GM19397 (cell line): ENCODE measurements at regions not wholly inside any gene's neighbourhood (a gene's known extent, or its start where the extent isn't known, plus 50 kb on each side); places are given as distances from the start of the nearest gene placed in this dataset.
"Not testable (repeated sequence)": the region's sequence is repeated elsewhere in the genome, so short reads cannot be mapped to it uniquely, and the experiment has no call there.

ENCODE experiments used
- ATAC-seq: cut with Tn5 transposase; IDR thresholded peaks from one replicate; pipeline ENCODE4 v1.9.1; 2021; ENCODE audit warnings: mild to moderate bottlenecking, moderate library complexity; ENCODE audit not compliant: unreplicated experiment

DNA sequence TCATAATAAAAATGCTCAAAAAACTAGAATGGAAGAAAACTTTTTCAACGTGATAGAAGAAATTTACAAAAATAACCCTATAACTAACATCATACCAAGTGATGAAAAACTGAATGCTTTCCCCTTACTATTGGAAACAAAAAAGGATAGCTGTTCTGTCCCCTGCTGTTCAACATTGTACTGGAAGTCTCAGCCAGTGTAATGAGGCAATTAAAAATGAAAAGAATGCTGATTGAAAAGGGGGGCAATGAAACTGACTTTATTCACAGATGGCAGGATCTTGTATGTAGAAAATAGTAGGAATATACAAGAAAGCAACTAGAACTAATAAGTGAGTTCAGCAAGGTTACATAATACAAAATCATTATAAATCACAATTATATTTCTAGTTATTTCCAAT lies 337.9 kb upstream of the KITLG start:
- ATAC-seq = no peak

DNA sequence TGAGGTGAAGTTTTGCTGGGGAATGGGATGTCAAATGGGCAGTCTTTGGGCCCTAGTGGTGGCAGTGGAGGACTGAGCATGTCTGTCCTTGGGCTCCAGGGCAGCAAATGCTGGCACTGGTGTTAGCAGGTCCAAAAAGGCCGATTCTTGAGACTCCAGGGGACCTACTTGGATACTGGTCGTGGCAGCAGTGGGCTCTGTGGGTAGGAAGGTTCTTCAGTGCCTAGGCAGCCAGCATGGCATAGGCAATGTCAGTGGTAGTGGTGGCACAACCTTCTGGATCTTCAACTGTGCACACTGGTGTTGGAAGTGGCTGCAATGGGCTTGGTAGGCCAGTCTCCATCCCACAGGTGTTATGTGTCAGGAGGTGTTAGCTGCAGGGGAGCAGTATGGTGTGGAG lies 334.7 kb upstream of the KITLG start:
- no peak for ATAC-seq

DNA sequence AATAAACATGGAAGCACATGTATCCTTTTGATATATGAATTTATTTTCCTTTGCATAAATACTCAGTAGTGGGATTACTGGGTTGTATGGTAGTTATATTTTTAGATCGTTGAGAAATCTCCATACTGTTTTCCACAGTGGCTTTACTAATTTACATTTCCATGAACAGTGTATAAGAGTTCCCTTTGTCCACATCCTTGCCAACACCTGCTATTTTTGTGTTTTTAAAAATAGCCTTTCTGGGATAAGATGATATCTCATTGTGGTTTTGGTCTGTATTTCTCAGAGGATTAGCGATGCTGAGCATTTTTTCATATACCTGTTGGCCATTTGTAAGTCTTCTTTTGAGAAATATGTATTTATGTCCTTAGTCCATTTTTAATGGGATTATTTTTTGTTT lies 329.2 kb upstream of the KITLG start:
- no peak for ATAC-seq

DNA sequence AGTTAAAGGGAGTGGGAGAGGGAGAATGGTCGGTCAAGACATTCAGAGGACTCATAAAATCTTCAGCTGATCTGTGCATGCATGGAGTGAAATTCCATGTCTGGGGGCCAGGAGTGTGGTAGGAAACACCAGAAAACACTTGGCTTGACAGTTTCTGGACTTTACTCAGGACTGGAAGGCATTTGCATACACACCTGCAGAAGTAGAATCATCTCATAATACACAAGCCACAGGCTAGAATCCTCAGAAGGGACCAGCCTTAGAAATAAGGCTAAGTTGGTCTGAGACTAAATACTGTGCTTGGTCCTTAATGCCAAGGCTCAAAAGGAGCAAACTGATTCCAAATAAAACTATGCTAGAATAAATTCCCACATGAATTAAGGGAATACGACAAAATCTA lies 328.1 kb upstream of the KITLG start:
- ATAC-seq = no peak

DNA sequence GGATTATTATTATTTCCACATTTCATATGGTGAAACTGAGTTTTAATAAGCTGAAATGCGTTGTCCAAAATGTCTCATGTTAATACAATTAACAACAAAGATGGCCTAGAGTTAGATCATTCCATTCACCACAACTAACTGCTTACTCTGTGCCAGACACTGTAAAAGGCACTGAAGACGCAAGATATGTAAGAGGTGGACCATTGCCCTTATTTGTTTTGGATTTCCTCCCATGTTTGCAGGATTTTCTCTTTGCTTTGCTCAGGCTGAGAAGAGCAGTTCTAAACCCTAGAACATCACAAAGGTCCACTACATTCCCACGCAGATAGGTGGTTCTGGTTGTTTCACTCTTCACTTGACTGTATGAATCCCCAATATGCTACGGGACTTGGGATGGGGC lies 324.4 kb upstream of the KITLG start:
- ATAC-seq = no peak

DNA sequence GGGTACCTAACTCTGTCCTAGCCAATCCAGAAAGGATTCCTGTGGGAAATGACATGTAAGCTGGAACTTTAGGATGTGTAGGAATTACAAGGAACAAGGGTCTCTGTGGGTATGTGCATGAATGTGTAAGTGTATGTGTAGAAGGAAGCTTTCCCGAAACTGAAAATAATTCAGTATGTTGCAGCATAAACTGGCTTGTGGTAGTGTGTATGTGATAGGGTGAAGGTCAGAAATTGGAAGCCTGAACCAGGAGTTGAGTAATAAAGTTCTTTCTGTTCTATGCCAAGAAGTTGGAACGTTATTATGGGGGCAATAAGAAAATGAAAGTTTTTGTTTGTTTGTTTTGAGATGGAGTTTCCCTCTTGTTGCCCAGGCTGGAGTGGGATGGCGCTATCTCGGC lies 323.1 kb upstream of the KITLG start:
- no peak for ATAC-seq

DNA sequence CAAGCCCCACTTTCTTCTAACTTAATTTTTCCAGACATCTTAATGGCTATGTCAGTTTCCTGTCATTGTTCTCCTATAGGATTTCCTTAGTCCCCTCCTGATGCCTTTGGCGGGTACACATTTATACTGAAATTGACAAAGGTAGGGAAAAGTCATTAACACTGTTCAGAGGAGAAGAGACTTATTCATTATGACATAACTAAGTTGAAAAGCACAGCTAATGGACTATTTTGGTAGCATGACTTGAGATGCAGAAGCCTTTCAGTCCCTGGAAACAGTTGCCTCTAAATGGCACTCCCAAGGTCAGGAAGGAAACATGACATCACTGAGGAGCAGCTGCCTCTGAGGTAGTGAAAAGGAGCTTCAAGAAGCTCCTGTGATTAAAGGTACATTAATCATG lies 317.5 kb upstream of the KITLG start:
- no peak for ATAC-seq

DNA sequence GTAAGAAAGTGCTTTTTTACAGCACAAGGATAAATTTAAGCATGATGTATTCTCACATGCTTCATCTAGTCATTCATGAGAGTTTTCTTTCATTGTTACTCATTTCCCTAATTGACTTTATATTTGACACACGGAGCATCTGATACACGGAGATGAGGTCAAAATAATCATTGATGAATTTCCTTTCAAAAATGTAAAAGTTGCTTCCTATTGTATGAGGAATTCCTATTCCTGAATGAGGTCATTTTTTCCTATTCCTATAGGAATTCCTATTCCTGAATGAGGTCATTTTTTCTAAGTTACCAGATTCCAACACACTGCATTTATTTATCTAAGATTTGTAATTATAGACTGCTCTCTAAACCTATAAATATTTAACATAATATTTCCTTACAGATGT lies 316.7 kb upstream of the KITLG start:
- ATAC-seq = no peak

DNA sequence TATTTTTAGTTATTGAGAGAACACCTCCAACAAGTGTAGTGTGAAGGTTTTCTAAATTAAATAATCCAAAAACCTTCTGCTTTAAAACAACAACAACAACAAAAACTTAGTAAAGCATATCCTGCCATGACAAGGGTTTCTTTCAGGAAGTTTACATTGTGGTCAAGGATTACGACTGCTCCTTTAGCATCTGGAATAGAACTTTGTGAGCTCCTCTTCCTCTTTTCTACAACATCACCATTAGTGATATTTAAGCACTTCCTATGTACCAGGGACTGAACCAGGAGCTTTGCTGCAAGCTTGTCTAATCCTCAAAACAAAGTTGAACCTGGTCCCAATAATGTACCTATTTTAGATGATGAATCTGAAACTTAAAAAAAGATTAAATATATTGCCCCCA lies 315.4 kb upstream of the KITLG start:
- ATAC-seq = no peak

DNA sequence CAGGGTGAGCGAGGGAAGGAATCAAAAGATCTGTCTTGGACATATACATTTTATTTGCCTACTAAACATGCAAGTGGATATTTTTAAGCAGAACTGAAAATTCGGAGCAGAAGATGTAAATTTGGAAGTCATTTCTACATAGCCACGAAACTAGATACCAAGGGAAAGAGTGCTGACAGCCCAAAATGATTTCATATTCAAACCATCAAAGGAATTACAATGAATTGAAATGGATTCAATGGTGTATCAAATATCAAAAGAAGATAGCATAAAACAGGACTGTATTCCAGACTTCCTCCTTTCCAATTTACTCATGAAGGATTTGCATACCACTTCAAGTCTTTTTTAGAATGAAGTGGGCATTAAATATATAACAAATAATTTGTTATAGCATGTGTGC lies 313.5 kb upstream of the KITLG start:
- ATAC-seq = no peak

DNA sequence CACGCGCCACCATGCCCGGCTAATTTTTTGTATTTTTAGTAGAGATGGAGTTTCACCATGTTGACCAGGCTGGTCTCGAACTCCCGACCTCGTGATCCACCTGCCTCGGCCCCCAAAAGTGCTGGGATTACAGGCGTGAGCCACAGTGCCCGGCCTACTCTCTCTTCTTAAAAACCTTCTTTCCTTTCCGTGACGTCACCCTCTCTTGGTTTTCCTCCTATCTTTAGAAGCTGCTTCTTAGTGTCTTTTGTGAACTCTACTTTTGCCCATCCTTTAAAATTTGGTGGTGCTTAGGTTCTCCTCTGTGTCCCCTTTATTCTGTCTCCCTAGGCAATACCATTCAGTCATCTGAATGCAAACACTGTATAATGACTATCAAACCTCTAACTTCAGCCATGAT lies 311.2 kb upstream of the KITLG start:
- ATAC-seq = not testable (repeated sequence)

DNA sequence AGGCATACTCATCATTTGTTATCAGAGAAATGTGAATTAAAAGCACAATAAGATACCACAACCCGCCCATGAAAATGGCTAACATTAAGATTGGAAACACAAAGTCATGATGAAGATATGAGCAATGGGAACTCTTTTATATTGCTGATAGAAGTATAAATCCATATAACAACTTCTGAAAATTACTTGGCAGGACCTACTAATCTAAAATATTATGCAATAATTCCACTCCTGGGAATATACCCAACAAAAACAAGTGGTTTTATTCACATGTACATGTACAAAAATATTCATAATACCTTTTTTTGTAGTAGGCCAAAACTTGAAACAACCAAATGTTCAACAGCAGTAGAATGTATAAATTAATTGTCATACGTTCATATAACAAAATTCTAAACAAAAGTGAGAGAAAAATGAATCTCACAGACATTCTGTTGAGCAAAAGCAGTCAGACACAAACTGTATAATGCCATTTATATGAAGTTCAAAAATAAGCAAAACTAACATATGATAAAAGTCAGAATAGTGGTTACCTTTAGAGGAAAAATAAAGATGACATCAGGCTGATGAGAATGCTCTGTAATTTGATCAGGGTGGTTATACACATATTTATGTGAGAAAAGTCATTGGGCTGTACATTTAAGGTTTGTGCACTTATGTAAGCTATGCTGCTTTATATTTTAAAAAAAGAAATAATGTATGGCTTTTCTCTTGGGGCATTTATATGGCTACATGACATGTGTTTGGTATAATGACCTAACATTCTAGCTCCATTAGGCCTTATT lies 309.2 kb upstream of the KITLG start:
- ATAC-seq = no peak

DNA sequence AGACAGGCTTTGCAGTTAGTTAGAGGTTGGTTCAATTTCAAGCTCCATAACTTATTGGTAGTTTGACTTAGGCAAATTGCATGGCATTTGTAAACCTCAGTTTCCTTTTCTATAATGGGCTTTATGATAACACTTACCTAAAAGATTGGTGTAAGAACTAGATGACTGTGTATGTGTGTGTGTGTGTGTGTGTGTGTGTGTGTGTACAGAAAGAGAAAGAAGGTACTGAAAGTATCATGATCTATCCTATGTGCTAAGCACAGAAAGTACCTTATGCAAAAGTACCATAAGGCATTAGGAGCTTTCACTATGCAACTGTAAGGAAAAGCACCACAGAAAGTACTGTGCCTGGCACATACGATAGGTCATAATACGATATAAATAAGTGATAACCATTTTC lies 304.3 kb upstream of the KITLG start:
- ATAC-seq = peak; percentile 84

DNA sequence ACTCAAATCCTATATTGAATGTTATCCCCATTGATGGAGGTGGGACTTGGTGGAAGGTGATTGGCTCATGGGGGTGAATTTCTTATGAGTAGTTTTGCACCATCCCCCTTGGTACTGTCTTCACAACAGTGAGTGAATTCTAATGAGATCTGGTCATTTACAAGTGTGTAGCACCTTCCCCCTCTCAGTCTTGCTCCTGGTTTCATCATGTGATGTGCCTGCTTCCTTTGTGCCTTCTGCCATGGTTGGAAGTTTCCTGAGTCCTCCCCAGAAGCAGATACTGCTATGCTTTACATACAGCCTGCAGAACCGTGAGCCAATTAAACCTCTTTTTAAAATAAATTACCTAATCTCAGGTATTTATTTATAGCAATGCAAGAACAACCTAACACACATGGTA lies 302.4 kb upstream of the KITLG start:
- ATAC-seq = no peak

DNA sequence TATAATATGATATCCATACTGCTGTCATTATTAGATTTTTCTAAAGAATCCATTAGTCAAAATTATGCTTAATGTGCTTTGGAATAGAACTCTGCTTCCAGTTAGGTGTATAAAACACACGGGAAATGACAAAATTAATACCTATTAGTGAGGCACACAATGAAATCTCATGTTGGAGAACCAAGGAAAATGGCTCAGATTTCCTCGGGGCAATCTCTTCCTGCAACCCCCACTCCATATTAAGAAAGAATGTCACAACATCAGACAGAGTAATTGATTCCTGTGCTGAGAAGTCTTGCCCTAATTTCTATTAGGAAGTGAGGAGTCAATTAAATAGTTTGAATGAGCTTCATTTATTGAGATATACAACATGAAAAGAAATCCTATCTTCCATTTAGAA lies 299.8 kb upstream of the KITLG start:
- ATAC-seq = no peak

DNA sequence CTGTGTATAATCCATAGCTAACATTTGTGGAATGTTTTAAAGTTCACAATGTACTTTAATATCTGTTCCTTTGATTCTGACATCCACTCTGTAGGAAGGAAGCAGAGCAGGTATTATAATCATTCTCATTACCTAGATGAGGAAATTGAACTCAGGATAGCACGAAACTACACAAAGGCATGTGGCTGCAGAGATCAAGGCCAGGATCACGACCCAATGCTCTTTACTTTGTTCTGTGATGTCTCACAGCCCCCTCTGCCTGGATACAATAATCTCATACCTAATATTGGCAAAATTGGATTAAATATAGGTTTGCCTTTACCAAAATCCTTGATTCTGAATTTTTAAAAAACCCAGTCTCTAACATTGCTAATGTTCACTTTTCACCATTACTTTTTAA lies 298.0 kb upstream of the KITLG start:
- no peak for ATAC-seq

DNA sequence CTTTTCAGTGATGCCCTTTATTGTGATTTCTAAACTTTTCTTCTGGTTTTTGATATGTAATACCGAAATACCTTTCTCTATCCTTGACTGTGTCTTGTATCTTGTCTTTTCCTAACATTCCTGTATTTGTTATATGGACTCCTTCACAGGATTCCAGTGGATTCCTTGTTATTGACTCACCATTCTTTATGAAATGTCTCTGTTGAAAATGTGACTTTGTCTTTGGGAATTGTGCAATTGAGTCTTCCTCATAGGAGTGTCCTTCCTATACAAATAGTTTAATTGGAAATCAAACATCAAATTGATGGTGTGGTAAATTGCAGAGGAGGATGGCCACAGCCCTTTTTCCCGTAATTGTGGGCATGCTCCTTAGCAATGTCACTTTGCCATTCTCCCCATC lies 296.6 kb upstream of the KITLG start:
- no peak for ATAC-seq

DNA sequence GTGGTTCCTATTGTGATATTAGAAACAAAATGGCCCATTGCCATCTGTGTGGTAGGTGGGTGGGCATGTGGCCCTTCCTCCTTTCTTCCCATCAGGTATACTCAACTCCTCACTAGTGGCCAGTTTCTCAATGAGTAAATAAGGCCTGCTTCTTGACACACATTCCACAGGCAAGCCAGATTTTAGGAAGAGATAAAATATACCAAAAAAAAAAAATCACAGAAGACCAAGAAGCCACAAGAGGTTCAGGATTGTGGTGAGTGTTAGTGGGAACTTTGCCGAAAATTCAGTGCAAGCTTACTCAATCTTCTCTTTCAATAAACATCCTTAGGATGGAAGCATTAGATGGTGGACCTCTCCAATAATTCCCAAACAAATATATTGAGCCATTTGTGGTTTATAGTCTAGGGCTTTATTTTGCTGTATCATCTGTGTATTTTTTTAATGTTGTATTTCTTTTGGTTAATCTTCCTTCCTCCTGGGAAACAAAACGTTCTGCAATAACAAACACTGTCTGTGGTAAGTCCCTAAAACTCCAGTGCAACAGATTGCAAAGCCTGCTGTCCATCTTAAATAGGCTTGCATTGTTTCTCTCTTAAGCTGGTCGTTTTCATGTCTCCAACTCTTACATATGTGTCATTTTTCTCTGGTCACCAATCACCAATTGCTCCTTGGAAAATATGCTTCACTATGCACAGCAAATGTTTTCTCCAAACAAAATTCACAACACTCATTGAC lies 289.9 kb upstream of the KITLG start:
- no peak for ATAC-seq

DNA sequence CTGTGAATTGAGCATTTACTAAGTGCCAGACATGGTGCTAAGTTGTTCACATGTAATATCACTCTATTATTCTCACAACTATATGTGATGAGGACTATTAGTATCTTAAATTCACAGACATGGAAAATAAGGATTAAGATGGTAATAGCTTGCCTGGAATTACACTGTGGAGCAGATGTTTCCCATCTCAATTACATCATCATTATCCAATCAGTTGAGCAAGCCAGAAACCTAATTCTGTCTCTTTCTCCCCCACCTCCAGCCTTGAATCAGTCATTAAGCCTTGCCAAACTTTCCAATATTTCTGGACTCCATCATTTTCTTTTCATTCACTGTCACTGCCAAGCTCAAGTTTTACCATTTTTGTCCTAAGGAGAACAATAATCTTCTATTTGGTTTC lies 287.8 kb upstream of the KITLG start:
- ATAC-seq = no peak

DNA sequence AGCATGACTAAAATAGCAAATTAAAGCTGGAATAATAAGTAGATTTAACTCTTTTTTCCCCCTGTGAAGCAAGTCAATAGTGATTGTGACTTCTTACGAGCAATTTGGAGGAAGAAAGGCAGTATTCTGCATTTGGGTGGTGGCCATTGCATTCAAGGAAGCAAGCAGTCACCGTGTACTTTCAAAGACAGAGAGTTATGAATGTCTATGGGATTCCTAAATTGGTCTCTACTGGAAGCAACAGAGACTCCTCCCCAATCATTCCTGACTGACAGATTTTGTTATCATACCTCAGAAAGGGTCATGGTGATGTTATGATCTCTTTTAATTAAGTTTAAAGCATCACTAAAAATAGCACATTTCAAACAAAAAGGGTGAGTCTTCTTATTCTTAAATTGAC lies 287.2 kb upstream of the KITLG start:
- ATAC-seq = no peak

DNA sequence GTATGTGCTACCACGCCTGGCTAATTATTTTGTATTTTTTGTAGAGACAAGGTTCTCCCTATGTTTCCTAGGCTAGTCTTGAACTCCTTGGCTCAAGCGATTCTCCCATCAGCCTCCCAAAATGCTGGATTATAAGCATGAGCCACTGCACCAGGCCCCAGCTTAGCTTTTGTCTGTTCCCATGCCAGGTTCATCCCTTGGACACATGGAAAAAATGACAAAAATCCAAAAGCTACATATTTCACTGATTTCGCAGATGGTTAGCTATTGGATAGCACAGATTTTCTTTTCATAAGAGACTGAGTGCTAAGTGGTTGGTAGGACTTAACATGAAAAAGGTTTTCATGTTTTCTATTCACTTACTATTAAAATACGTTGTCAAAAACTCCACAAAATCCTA lies 286.6 kb upstream of the KITLG start:
- no peak for ATAC-seq

DNA sequence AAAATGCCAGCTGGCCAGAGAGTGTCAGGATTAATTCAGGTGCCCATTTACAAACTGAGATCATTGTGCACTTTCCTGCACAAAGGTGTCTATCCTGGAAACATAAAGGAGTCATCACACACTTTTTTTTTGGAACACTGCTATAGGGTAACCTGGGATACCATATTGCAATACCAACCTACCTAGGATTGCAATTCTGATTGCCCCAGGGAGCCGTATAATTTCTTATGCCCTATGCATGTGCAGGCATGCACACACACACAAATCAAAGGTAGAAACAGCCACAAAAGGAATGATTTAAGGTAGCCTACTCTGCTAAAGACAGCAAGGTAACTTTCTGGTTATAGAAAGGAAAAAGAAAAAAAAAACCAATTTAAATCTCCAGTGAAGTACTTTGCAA lies 285.3 kb upstream of the KITLG start:
- ATAC-seq = no peak

DNA sequence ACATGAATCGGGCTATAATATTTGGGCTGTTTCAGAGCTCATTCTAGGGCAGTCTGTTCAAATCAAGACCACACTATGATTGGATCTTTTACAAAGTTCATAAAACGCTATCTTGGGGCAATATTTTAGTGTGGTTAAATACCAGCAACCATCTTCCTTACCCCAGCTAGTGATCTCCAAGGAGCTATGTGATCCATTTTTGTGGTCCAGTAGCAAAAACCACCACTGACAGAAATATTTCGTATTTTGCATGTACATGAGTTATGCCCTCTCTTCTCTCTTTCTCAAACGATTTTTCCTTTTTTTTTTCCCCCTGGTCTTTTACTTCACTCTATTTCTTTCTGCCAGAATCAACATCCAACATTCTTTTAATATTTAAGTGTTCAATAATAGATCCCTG lies 280.6 kb upstream of the KITLG start:
- no peak for ATAC-seq
